ENCODE measurements at regions not wholly inside any gene's neighbourhood (a gene's known extent, or its start where the extent isn't known, plus 50 kb on each side); places are given as distances from the start of the nearest gene placed in this dataset.
A peak's percentile ranks its signal among the peaks of the same experiment; 100 is the strongest.

DNA sequence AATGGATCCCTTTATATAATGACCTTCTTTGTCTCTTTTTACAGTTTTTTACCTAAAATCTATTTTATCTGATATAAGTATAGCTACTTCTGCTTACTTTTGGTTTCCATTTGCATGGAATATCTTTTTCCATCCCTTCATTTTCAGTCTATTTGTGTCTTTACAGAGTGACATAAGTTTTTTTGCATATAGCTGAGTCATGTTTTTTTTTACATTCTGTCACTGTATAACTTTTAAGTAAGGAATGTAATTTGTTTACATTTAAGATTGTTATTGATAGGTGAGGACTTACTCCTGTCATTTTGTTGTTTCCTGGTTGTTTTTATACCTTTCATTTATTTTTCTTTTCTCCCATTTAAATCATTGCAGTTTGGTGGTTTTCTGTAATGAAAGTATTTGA is 402.7 kb upstream of the ADGRL2 start:
- Histone ChIP-seq H3K9ac (ENCODE audit: low read length in 3 of 3) (no peak overlapping the region), H3K36me3 (ENCODE audit: control insufficient read depth in 2 of 3, insufficient read depth in 3 of 3, low read length in 3 of 3) (no peaks in the 10 kb centered on the region), H3K9me3 (ENCODE audit: control insufficient read depth in 2 of 3, insufficient read depth in 1 of 3, low read length in 3 of 3) (peaks cover 0 to 2% (median 0%) of the 10 kb centered on the region in 3 donors), H3K27ac (ENCODE audit: low read depth in 2 of 2, low read length in 2 of 2) (no peak overlapping the region), H3K4me1 (ENCODE audit: control insufficient read depth in 2 of 3, insufficient read depth in 2 of 3, low read depth in 1 of 3, low read length in 3 of 3) (no peaks in the 10 kb centered on the region), H3K4me3 (ENCODE audit: low read length in 3 of 3) (no peak overlapping the region), H3K27me3 (ENCODE audit: control insufficient read depth, insufficient read depth, low read length) (no peaks in the 10 kb centered on the region)
- no peak for DNase-seq
- intact Hi-C loops (cut with DNase I), result no loop called here
- no peak for FAIRE-seq
- TF ChIP-seq, protein P1, sequence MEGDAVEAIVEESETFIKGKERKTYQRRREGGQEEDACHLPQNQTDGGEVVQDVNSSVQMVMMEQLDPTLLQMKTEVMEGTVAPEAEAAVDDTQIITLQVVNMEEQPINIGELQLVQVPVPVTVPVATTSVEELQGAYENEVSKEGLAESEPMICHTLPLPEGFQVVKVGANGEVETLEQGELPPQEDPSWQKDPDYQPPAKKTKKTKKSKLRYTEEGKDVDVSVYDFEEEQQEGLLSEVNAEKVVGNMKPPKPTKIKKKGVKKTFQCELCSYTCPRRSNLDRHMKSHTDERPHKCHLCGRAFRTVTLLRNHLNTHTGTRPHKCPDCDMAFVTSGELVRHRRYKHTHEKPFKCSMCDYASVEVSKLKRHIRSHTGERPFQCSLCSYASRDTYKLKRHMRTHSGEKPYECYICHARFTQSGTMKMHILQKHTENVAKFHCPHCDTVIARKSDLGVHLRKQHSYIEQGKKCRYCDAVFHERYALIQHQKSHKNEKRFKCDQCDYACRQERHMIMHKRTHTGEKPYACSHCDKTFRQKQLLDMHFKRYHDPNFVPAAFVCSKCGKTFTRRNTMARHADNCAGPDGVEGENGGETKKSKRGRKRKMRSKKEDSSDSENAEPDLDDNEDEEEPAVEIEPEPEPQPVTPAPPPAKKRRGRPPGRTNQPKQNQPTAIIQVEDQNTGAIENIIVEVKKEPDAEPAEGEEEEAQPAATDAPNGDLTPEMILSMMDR (IDR thresholded peaks at IDR 0.05; ENCODE audit: borderline replicate concordance, extremely low read depth, insufficient read depth), result no peak

DNA sequence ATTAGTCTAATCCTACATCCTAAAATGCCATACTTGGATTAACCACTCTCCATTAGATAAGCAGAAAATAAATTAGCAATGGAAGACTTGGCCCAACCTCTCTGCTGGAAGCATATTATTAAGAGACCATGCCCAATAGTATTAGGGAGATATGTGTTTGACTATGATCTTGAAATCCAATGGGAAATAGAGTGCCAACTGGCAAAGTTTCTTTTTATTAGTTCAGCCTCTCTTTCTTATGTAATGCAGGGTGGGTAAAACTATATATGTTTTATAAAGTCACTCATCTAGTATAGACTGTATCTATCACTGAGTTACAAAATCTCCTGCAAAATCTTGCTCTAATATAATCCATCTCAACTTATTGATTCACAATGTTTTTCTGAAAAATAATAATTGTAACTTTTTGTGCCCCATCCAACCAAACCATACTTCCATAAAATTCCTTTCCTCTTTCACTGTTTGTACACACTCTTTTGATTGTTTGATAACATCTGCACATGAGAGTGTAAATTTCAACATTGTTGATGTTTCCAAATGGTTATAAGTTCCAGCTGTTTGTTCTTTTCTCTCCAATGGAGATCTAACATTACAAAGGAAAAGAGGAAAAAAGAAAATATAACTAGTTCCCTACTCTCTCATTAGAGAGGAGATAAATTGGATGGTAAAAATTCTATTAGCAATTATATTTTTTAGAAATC is 408.1 kb upstream of the ADGRL2 start:
- no peaks in the 10 kb centered on the region for H3K27me3 ChIP-seq (ENCODE audit: control insufficient read depth, insufficient read depth, low read length)
- no peak overlapping the region for H3K4me3 ChIP-seq (ENCODE audit: low read length in 3 of 3)
- H3K4me1 ChIP-seq (ENCODE audit: control insufficient read depth in 2 of 3, insufficient read depth in 2 of 3, low read depth in 1 of 3, low read length in 3 of 3), result no peaks in the 10 kb centered on the region
- TF ChIP-seq, protein P1 (IDR thresholded peaks at IDR 0.05; ENCODE audit: borderline replicate concordance, extremely low read depth, insufficient read depth), result no peak
- FAIRE-seq (no peak), DNase-seq (peak in 1 of 5 donors; percentile 45)
- no peaks in the 10 kb centered on the region for H3K36me3 ChIP-seq (ENCODE audit: control insufficient read depth in 2 of 3, insufficient read depth in 3 of 3, low read length in 3 of 3)
- intact Hi-C loops (cut with DNase I), result no loop called here
- H3K27ac ChIP-seq (ENCODE audit: low read depth in 2 of 2, low read length in 2 of 2), result no peak overlapping the region
- H3K9me3 ChIP-seq (ENCODE audit: control insufficient read depth in 2 of 3, insufficient read depth in 1 of 3, low read length in 3 of 3), result peaks cover 0 to 2% (median 0%) of the 10 kb centered on the region in 3 donors
- no peak overlapping the region for H3K9ac ChIP-seq (ENCODE audit: low read length in 3 of 3)

DNA sequence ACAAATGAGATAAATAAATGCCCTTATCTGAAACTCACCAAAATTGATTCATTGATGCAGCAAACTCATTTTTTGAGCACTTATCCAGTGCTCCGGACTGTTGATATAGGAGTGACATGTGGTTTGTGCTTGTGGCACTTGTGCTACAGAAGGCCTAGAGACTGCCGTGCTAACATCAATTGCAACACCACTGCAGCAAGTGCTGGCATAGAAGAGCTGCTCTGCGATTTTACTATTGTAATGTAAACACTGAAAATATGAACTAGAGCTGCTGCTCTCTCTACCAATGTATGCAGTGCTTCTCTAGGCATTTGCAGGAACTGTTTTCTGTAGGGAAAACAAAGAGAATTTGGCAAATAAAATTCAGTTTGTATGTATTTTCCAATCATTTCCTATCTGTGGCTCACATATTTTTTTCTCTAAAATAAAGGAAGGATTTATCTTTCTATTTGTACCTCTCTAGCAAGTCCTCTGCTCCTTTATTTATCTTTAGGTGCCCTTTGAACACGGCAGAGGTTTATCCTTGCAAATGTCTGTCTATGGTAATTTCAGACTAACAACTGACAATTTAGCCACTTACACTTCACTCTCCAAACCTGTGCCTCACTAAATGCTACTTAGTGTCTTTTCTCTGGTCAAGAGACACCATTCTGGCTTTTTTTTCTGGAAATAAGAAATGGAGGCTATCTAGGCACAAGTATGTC is 409.5 kb upstream of the ADGRL2 start:
- H3K36me3 ChIP-seq (ENCODE audit: control insufficient read depth in 2 of 3, insufficient read depth in 3 of 3, low read length in 3 of 3), result no peaks in the 10 kb centered on the region
- H3K27ac ChIP-seq (ENCODE audit: low read depth in 2 of 2, low read length in 2 of 2), result no peak overlapping the region
- H3K27me3 ChIP-seq (ENCODE audit: control insufficient read depth, insufficient read depth, low read length), result no peaks in the 10 kb centered on the region
- H3K9me3 ChIP-seq (ENCODE audit: control insufficient read depth in 2 of 3, insufficient read depth in 1 of 3, low read length in 3 of 3), result peaks cover 0 to 2% (median 0%) of the 10 kb centered on the region in 3 donors
- no peak overlapping the region for H3K4me3 ChIP-seq (ENCODE audit: low read length in 3 of 3)
- FAIRE-seq, result no peak
- TF ChIP-seq, protein P1 (IDR thresholded peaks at IDR 0.05; ENCODE audit: borderline replicate concordance, extremely low read depth, insufficient read depth), result no peak
- DNase-seq, result no peak
- intact Hi-C loops (cut with DNase I), result no loop called here
- no peaks in the 10 kb centered on the region for H3K4me1 ChIP-seq (ENCODE audit: control insufficient read depth in 2 of 3, insufficient read depth in 2 of 3, low read depth in 1 of 3, low read length in 3 of 3)
- H3K9ac ChIP-seq (ENCODE audit: low read length in 3 of 3), result no peak overlapping the region

Measured in kidney (tissue), 13 donors.